Panc1 (cell line): ENCODE measurements at regions not wholly inside any gene's neighbourhood (a gene's known extent, or its start where the extent isn't known, plus 50 kb on each side); places are given as distances from the start of the nearest gene placed in this dataset.

Experiments
- ATAC-seq: fragments of 200-7000 bp; cut with Tn5 transposase; 2 replicates; pipeline ENCODE4 v1.9.1; 2020; ENCODE audit warnings: mild to moderate bottlenecking, moderate library complexity
- BruUV-seq: library from RNA; stranded (reverse); fragments of 400-500 nt; replicated peaks from 2 replicates; lab custom pipeline; 2021; lab: Mats Ljungman, UMichigan
- CTCF ChIA-PET: fragments of 300-600 bp; sonication (Branson Sonifier 250); formaldehyde crosslinking; loops from one replicate; lab custom pipeline; 2022; ENCODE audit warnings: antibody characterized with exemption; lab: Charles Lee
- POLR2A ChIA-PET: fragments of 300-600 bp; sonication (Branson Sonifier 250); formaldehyde crosslinking; loops from one replicate; lab custom pipeline; 2022; ENCODE audit warnings: antibody characterized with exemption; lab: Charles Lee
- DNase-seq: peaks from one replicate; pipeline ENCODE4 v3.0.0-alpha.2; 2010; ENCODE audit warnings: low read depth, low spot score
- H3K27ac ChIP-seq: 2 replicates; pipeline ENCODE4 v1.5.1; 2011; ENCODE audit warnings: mild to moderate bottlenecking, low read length, inconsistent platforms
- H3K27me3 ChIP-seq: fragments of 200-500 bp; sonication (Bioruptor generic); 2 replicates; pipeline ENCODE4 v1.6.0; 2014; ENCODE audit warnings: low read length, inconsistent platforms; ENCODE audit not compliant: control insufficient read depth, insufficient read depth
- H3K36me3 ChIP-seq: fragments of 200-500 bp; sonication (Bioruptor generic); 2 replicates; pipeline ENCODE4 v1.5.1; 2014; ENCODE audit warnings: inconsistent platforms, mild to moderate bottlenecking, low read length, moderate library complexity; ENCODE audit not compliant: control insufficient read depth, insufficient read depth
- H3K4me1 ChIP-seq: 2 replicates; pipeline ENCODE4 v1.5.1; 2011; ENCODE audit warnings: inconsistent platforms, mild to moderate bottlenecking, low read length, moderate library complexity; ENCODE audit not compliant: control insufficient read depth, insufficient read depth
- H3K4me3 ChIP-seq, 2 experiments: 2 replicates each; pipeline ENCODE4 v1.5.1; 2011 to 2012; ENCODE audit warnings: low read depth in 2 of 2, low read length in 2 of 2, mild to moderate bottlenecking in 2 of 2, inconsistent platforms in 1 of 2, moderate library complexity in 1 of 2
- H3K9me3 ChIP-seq: fragments of 200-500 bp; sonication (Bioruptor generic); 2 replicates; pipeline ENCODE4 v1.5.1; 2014; ENCODE audit warnings: low read depth, mild to moderate bottlenecking, inconsistent platforms, low read length, moderate library complexity; ENCODE audit not compliant: control insufficient read depth, insufficient read depth
- POLR2AphosphoS5 ChIP-seq: IDR thresholded peaks from 2 replicates; pipeline ENCODE4 v1.6.1; 2012; ENCODE audit warnings: mild to moderate bottlenecking, low read depth, low read length, moderate library complexity
- SIN3A ChIP-seq: IDR thresholded peaks from 2 replicates; pipeline ENCODE4 v1.6.1; 2012; ENCODE audit warnings: low read depth, mild to moderate bottlenecking, low read length, moderate library complexity, borderline replicate concordance; ENCODE audit not compliant: insufficient read depth
- TCF7L2 ChIP-seq: IDR thresholded peaks from 2 replicates; pipeline ENCODE4 v1.6.1; 2011; ENCODE audit warnings: mild to moderate bottlenecking, low read depth, low read length, inconsistent platforms
- in situ Hi-C: cut with HindIII; loops from 2 replicates; pipeline ENCODE4 v1.10.0; 2016; ENCODE audit warnings: low sequenced_read_pairs, low pct_unique_long_range_greater_than_20kb
- intact Hi-C: fragments of 100-400 bp; cut with micrococcal nuclease; formaldehyde crosslinking; loops from one replicate; pipeline ENCODE4 v1.10.0; 2022; ENCODE audit not compliant: unreplicated experiment
- TF ChIP-seq, protein P1 (sequence below): fragments of 450-650 bp; IDR thresholded peaks from 2 replicates; pipeline ENCODE4 v1.5.1; 2017; ENCODE audit warnings: mild to moderate bottlenecking
- TF ChIP-seq, protein P2 (sequence below), 2 experiments: IDR thresholded peaks; 2 replicates each; pipeline ENCODE4 v1.6.1; 2011 to 2012; ENCODE audit warnings: low read depth in 2 of 2, control low read depth in 1 of 2, low read length in 1 of 2, mild to moderate bottlenecking in 1 of 2, moderate library complexity in 1 of 2; ENCODE audit not compliant: insufficient read depth in 1 of 2

DNA sequence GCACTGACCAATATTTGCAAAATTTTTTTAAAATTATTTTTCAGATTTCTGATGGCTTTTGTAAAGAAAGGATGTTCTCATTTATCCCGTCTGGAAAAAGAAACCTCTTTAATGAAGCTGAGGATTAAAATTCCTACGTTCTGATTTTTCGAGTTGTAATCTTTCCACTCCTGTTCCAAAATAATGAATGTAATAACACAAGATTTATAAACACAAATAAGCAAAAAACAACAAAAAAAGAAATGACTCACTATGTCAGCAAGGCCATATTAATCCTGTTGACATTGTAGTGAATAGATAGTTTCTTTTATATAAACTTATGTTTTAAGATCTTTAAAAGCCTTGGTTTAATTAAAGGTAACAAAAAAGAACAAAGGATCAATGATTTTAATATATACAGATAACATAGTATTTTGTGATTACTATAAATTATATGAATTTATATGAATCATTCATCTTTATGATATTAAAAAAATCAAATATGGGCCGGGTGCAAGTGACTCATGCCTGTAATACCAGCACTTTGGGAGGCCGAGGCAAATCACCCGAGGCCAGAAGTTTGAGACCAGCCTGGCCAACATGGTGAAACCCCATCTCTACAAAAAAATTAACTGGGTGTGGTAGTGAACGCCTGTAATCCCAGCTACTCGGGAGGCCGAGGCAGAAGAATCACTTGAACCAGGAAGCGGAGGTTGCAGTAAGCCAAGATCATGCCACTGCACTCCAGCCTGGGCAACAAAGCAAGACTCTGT, 336.6 kb upstream of the DAB2 start:
- DNase-seq (no peak), ATAC-seq (no peak)
- Histone ChIP-seq H3K4me3 (no peak overlapping the region), H3K9me3 (no peaks in the 10 kb centered on the region), H3K4me1 (no peaks in the 10 kb centered on the region), H3K27ac (no peak overlapping the region), H3K36me3 (no peaks in the 10 kb centered on the region), H3K27me3 (no peaks in the 10 kb centered on the region)
- BruUV-seq, result no TSS peak
- no peak for TF ChIP-seq TCF7L2
- TF ChIP-seq, protein P1, sequence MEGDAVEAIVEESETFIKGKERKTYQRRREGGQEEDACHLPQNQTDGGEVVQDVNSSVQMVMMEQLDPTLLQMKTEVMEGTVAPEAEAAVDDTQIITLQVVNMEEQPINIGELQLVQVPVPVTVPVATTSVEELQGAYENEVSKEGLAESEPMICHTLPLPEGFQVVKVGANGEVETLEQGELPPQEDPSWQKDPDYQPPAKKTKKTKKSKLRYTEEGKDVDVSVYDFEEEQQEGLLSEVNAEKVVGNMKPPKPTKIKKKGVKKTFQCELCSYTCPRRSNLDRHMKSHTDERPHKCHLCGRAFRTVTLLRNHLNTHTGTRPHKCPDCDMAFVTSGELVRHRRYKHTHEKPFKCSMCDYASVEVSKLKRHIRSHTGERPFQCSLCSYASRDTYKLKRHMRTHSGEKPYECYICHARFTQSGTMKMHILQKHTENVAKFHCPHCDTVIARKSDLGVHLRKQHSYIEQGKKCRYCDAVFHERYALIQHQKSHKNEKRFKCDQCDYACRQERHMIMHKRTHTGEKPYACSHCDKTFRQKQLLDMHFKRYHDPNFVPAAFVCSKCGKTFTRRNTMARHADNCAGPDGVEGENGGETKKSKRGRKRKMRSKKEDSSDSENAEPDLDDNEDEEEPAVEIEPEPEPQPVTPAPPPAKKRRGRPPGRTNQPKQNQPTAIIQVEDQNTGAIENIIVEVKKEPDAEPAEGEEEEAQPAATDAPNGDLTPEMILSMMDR, result no peak
- intact Hi-C loops (no loop called here), in situ Hi-C loops (no loop called here)
- CTCF ChIA-PET, result no interaction called here
- POLR2A ChIA-PET, result interaction anchor here (0.6 kb wide), 1 partner anchor 414 kb away, joined by 3 read pairs; no protein-coding TSS in a partner anchor

DNA sequence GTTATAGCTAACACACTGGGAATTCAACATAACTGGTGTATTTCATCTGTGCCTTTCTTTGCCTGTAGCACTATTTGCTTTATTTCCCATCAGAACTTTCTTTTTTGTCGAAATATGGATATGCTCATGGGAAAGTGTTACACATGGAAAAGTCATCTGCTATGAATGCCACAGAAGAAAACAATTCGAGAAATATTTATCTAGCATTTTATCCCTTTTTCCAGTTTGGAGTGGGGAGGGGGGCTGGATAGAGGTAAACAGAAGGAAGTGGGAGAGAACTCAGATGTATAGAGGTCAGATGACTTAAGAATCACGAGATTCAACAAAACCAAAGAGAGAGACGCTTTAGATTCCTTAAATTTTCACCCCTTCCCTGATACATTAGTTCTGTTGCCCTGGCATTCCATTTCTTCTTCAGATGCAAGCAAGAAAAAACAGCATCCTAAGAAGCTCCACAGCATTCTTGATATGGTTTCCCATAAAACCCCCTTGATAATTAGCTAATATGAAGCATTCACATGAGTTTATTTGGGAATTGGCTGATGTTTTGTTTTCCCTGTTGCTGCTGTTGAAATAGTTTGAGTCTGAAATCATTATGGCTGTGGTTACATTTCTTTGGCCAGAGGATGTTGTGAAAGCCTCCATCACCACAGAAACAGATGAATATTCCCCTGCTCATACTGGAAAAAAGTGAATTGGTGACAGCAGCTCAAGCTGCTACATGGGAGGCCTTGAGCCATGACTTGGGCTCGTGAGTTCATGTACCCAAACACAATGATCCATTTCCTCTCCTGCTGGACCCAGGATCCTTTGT, 335.8 kb upstream of the DAB2 start:
- in situ Hi-C loops (no loop called here), intact Hi-C loops (no loop called here)
- Histone ChIP-seq H3K27me3 (no peaks in the 10 kb centered on the region), H3K27ac (no peak overlapping the region), H3K4me1 (no peaks in the 10 kb centered on the region), H3K36me3 (no peaks in the 10 kb centered on the region), H3K4me3 (no peak overlapping the region; a peak in 1 of 4 replicates), H3K9me3 (no peaks in the 10 kb centered on the region)
- ChIA-PET CTCF (no interaction called here), POLR2A (interaction anchor here (0.6 kb wide), 1 partner anchor 415 kb away, joined by 3 read pairs; no protein-coding TSS in a partner anchor)
- no peak; the same call in 1 of the 2 replicates for ATAC-seq
- no TSS peak for BruUV-seq
- TF ChIP-seq, protein P2, sequence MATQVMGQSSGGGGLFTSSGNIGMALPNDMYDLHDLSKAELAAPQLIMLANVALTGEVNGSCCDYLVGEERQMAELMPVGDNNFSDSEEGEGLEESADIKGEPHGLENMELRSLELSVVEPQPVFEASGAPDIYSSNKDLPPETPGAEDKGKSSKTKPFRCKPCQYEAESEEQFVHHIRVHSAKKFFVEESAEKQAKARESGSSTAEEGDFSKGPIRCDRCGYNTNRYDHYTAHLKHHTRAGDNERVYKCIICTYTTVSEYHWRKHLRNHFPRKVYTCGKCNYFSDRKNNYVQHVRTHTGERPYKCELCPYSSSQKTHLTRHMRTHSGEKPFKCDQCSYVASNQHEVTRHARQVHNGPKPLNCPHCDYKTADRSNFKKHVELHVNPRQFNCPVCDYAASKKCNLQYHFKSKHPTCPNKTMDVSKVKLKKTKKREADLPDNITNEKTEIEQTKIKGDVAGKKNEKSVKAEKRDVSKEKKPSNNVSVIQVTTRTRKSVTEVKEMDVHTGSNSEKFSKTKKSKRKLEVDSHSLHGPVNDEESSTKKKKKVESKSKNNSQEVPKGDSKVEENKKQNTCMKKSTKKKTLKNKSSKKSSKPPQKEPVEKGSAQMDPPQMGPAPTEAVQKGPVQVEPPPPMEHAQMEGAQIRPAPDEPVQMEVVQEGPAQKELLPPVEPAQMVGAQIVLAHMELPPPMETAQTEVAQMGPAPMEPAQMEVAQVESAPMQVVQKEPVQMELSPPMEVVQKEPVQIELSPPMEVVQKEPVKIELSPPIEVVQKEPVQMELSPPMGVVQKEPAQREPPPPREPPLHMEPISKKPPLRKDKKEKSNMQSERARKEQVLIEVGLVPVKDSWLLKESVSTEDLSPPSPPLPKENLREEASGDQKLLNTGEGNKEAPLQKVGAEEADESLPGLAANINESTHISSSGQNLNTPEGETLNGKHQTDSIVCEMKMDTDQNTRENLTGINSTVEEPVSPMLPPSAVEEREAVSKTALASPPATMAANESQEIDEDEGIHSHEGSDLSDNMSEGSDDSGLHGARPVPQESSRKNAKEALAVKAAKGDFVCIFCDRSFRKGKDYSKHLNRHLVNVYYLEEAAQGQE (IDR thresholded peaks at IDR 0.05; ENCODE audit: insufficient read depth in 1 of 2, low read depth in 2 of 2, low read length in 1 of 2), result no peak
- TF ChIP-seq TCF7L2 (no peak), SIN3A (no peak), POLR2AphosphoS5 (no peak)
- TF ChIP-seq, protein P1, result no peak
- DNase-seq, result peak; percentile 86
